H1 (cell line): ENCODE measurements at regions not wholly inside any gene's neighbourhood (a gene's known extent, or its start where the extent isn't known, plus 50 kb on each side); places are given as distances from the start of the nearest gene placed in this dataset.

ENCODE experiments used
- POLR2AphosphoS5 ChIP-seq: IDR thresholded peaks from 2 replicates; pipeline ENCODE4 v1.6.1; 2011; ENCODE audit warnings: low read depth, low read length
- TF ChIP-seq, protein P1 (sequence below): IDR thresholded peaks from 2 replicates; pipeline ENCODE4 v1.6.1; 2012; ENCODE audit warnings: low read length, inconsistent platforms

DNA sequence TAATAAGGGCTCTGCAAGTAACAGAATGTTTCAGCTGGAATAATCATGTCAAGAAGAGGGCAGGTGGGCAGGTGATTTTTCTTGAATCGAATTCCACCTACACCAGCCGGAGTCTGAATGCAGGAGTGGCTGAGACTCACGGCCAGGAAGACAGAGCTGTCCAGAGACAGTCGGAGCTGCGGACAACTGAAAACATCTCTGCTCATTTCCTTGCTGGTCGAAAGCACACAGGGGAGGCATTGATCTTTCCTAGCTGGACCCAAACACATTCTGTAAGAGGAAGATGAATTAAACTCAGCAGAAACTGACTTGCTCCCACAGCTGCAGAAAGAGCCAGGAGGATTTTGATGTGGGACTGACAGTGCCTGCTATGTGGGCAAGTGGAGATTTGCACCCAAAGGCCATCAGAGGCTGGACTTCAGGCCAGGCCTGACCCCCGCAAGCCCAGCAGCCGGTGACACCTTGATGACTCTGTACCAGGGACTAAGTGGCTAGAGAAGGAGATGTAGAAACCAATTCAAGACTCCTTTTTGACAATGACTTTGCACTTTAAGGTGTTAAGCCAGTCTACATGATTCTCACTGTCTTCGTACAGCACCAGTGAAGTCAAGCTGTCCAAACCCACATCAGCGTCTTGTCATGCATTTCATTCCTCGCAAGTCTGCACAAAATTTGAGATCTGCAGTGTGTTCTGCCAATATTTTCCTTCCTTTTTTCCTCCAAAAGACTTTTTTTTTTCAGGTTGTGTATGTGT is 169.4 kb downstream of the TEX36 start (continued):
- no peak for TF ChIP-seq POLR2AphosphoS5
- TF ChIP-seq, protein P1, sequence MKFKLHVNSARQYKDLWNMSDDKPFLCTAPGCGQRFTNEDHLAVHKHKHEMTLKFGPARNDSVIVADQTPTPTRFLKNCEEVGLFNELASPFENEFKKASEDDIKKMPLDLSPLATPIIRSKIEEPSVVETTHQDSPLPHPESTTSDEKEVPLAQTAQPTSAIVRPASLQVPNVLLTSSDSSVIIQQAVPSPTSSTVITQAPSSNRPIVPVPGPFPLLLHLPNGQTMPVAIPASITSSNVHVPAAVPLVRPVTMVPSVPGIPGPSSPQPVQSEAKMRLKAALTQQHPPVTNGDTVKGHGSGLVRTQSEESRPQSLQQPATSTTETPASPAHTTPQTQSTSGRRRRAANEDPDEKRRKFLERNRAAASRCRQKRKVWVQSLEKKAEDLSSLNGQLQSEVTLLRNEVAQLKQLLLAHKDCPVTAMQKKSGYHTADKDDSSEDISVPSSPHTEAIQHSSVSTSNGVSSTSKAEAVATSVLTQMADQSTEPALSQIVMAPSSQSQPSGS, result no peak
- TF ChIP-seq, all 59 proteins: peak for 0
